Breast epithelium (tissue), 3 donors: ENCODE measurements at regions not wholly inside any gene's neighbourhood (a gene's known extent, or its start where the extent isn't known, plus 50 kb on each side); places are given as distances from the start of the nearest gene placed in this dataset.

Source experiments
- POLR2A ChIP-seq: fragments of 450-650 bp; IDR thresholded peaks from one replicate; pipeline ENCODE4 v1.6.1; 2016; ENCODE audit warnings: antibody characterized with exemption, mild to moderate bottlenecking, moderate library complexity
- POLR2AphosphoS5 ChIP-seq, 3 donors: sonication (generic); formaldehyde crosslinking; IDR thresholded peaks; one replicate each; pipeline ENCODE4 v1.6.1; 2017; ENCODE audit warnings: antibody characterized with exemption in 3 of 3
- TF ChIP-seq, protein P1 (sequence below), 3 donors: fragments of 450-650 bp; IDR thresholded peaks; one replicate each; pipeline ENCODE4 v1.5.1; 2016 to 2017; ENCODE audit warnings: antibody characterized with exemption in 3 of 3, mild to moderate bottlenecking in 3 of 3, moderate library complexity in 3 of 3

DNA sequence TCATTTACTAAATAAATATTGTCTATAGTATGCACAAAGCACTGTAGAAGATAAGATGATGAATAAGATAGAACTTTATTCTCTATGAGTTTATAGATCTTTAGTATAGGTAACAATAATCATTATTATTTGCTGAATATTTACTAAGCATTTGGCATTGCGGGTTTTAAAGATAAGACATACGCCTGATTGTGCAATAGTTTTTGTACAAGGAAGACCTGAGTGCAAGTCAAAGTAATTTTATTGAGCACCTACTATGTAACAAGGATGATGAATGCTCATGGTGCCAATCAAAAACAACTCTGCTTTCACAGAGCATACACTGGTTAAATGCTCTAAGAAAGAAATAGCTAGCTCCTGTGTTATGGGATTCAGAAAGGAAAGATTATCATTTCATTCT lies 1461.7 kb upstream of the FLRT2 start:
- no peak for TF ChIP-seq POLR2A
- TF ChIP-seq, protein P1, sequence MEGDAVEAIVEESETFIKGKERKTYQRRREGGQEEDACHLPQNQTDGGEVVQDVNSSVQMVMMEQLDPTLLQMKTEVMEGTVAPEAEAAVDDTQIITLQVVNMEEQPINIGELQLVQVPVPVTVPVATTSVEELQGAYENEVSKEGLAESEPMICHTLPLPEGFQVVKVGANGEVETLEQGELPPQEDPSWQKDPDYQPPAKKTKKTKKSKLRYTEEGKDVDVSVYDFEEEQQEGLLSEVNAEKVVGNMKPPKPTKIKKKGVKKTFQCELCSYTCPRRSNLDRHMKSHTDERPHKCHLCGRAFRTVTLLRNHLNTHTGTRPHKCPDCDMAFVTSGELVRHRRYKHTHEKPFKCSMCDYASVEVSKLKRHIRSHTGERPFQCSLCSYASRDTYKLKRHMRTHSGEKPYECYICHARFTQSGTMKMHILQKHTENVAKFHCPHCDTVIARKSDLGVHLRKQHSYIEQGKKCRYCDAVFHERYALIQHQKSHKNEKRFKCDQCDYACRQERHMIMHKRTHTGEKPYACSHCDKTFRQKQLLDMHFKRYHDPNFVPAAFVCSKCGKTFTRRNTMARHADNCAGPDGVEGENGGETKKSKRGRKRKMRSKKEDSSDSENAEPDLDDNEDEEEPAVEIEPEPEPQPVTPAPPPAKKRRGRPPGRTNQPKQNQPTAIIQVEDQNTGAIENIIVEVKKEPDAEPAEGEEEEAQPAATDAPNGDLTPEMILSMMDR (IDR thresholded peaks at IDR 0.05), result no peak
- TF ChIP-seq POLR2AphosphoS5 (IDR thresholded peaks at IDR 0.05), result no peak
